Stomach (tissue), 8 donors: ENCODE measurements at regions not wholly inside any gene's neighbourhood (a gene's known extent, or its start where the extent isn't known, plus 50 kb on each side); places are given as distances from the start of the nearest gene placed in this dataset.

Experiments
- DNase-seq, 2 donors: peaks; one replicate each; pipeline versions ENCODE4 v3.0.0 to v3.0.0-alpha.2; 2013 to 2019
- H3K27ac ChIP-seq, 5 donors: fragments of 200-600 bp in 4 of 5; sonication (generic) in 4 of 5; one replicate each; pipeline ENCODE4 v1.5.1; 2013 to 2019; ENCODE audit warnings: mild to moderate bottlenecking in 1 of 5, moderate library complexity in 1 of 5
- H3K27me3 ChIP-seq, 3 donors: fragments of 200-600 bp; sonication (generic); one replicate each; pipeline ENCODE4 v1.5.1; 2017 to 2019; ENCODE audit warnings: mixed run types in 1 of 3
- H3K36me3 ChIP-seq, 4 donors: fragments of 200-600 bp; sonication (generic); 1 replicate in 3 of 4; 2 replicates in 1 of 4; pipeline ENCODE4 v1.5.1; 2016 to 2019
- H3K4me1 ChIP-seq, 4 donors: fragments of 200-600 bp; sonication (generic); one replicate each; pipeline ENCODE4 v1.5.1; 2016 to 2019
- H3K4me3 ChIP-seq, 4 donors: fragments of 200-600 bp; sonication (generic) in 3 of 4; one replicate each; pipeline ENCODE4 v1.5.1; 2016 to 2019; ENCODE audit warnings: mild to moderate bottlenecking in 1 of 4
- H3K9me3 ChIP-seq, 4 donors: fragments of 200-600 bp; sonication (generic); one replicate each; pipeline ENCODE4 v1.5.1; 2016 to 2019
- CTCF ChIP-seq, 7 experiments: fragments of 450-650 bp in 4 of 7; fragments of 200-600 bp in 3 of 7; sonication (generic) in 3 of 7; IDR thresholded peaks; one replicate each; pipeline ENCODE4 v1.5.1; 2016 to 2019; ENCODE audit warnings: antibody characterized with exemption in 7 of 7, control low read depth in 2 of 7, mild to moderate bottlenecking in 1 of 7
- EP300 ChIP-seq: sonication (generic); formaldehyde crosslinking; IDR thresholded peaks from one replicate; pipeline ENCODE4 v1.6.1; 2017; ENCODE audit warnings: antibody characterized with exemption
- POLR2A ChIP-seq, 4 donors: fragments of 450-650 bp; IDR thresholded peaks; one replicate each; pipeline ENCODE4 v1.6.1; 2016; ENCODE audit warnings: antibody characterized with exemption in 4 of 4, control low read depth in 2 of 4, mild to moderate bottlenecking in 1 of 4, moderate library complexity in 1 of 4
- POLR2AphosphoS5 ChIP-seq, 3 donors: sonication (generic); formaldehyde crosslinking; IDR thresholded peaks; one replicate each; pipeline ENCODE4 v1.6.1; 2016; ENCODE audit warnings: antibody characterized with exemption in 3 of 3
- WGBS, 5 donors: extraction: QIAGEN DNeasy Blood & Tissue Kit in 3 of 5; methylation state at CpG; one replicate each; pipeline versions ENCODE4 v1.1.5 to v1.1.7; 2013 to 2018; 5-methylcytosine and 5-hydroxymethylcytosine counted together
- intact Hi-C: fragments of 100-400 bp; cut with DNase I; formaldehyde crosslinking; loops from one replicate; pipeline ENCODE4 v1.15.1; 2023; ENCODE audit warnings: low total_unique reads
- donor health status: healthy with polysubstance abuse.
- donor health status: Bipolar disorder and iron deficiency.
- donor health status: healthy.

GRCh38 chr3:66586853-66587252 is 86.0 kb upstream of the LRIG1 start:
- Histone ChIP-seq H3K27me3 (no peaks in the 10 kb centered on the region), H3K4me3 (no peak overlapping the region), H3K4me1 (peaks cover 0 to 12% (median 0%) of the 10 kb centered on the region in 4 donors), H3K9me3 (no peaks in the 10 kb centered on the region), H3K36me3 (no peaks in the 10 kb centered on the region), H3K27ac (no peak overlapping the region)
- TF ChIP-seq POLR2AphosphoS5 (IDR thresholded peaks at IDR 0.05) (no peak), EP300 (no peak), CTCF (IDR thresholded peaks at IDR 0.05) (no peak), POLR2A (IDR thresholded peaks at IDR 0.05) (no peak)
- 86 to 96% (median 90%) methylated on average over 3 of the region's 3 CpGs for WGBS, 5 donors
- intact Hi-C loops = no loop called here
- DNase-seq = no peak

- no peaks in the 10 kb centered on the region for H3K36me3 ChIP-seq
- no peaks in the 10 kb centered on the region for H3K27me3 ChIP-seq
- peaks cover 0 to 7% (median 0%) of the 10 kb centered on the region in 4 donors for H3K4me1 ChIP-seq
- no peak overlapping the region for H3K4me3 ChIP-seq
- 63 to 73% (median 71%) methylated on average over 3 of the region's 3 CpGs for WGBS, 5 donors
- no peak overlapping the region for H3K27ac ChIP-seq
- intact Hi-C loops = no loop called here
- no peaks in the 10 kb centered on the region for H3K9me3 ChIP-seq
- TF ChIP-seq EP300 (no peak), CTCF (IDR thresholded peaks at IDR 0.05) (no peak), POLR2AphosphoS5 (IDR thresholded peaks at IDR 0.05) (no peak), POLR2A (IDR thresholded peaks at IDR 0.05) (no peak)
- no peak for DNase-seq
These were observed 87.6 kb upstream of the LRIG1 start for GRCh38 chr3:66588340-66588847.

- no peak for DNase-seq
- Histone ChIP-seq H3K9me3 (no peaks in the 10 kb centered on the region), H3K4me1 (no peaks in the 10 kb centered on the region), H3K36me3 (no peaks in the 10 kb centered on the region), H3K4me3 (no peak overlapping the region), H3K27ac (peak overlapping the region in 2 of 5 donors; percentile 13 to 60), H3K27me3 (no peaks in the 10 kb centered on the region)
- intact Hi-C loops = no loop called here
- 75 to 87% (median 82%) methylated on average over 6 of the region's 6 CpGs for WGBS, 5 donors
- no peak for TF ChIP-seq POLR2AphosphoS5 (IDR thresholded peaks at IDR 0.05)
- no peak for TF ChIP-seq POLR2A (IDR thresholded peaks at IDR 0.05)
- no peak for TF ChIP-seq EP300
- TF ChIP-seq CTCF (IDR thresholded peaks at IDR 0.05) = no peak
These were observed 91.4 kb upstream of the LRIG1 start for GRCh38 chr3:66592016-66592761.

- H3K27me3 ChIP-seq = no peaks in the 10 kb centered on the region
- H3K27ac ChIP-seq = peak overlapping the region in 2 of 5 donors; percentile 13 to 60
- no peaks in the 10 kb centered on the region for H3K36me3 ChIP-seq
- no peaks in the 10 kb centered on the region for H3K9me3 ChIP-seq
- intact Hi-C loops = no loop called here
- DNase-seq = no peak
- 54 to 75% (median 71%) methylated on average over 11 of the region's 11 CpGs for WGBS, 5 donors
- peak overlapping the region in 1 of 4 donors; percentile 7 for H3K4me3 ChIP-seq
- peaks cover 0 to 4% (median 0%) of the 10 kb centered on the region in 4 donors for H3K4me1 ChIP-seq
- TF ChIP-seq POLR2AphosphoS5 (IDR thresholded peaks at IDR 0.05) (no peak), CTCF (IDR thresholded peaks at IDR 0.05) (no peak), POLR2A (IDR thresholded peaks at IDR 0.05) (no peak), EP300 (no peak)
These were observed 92.3 kb upstream of the LRIG1 start for GRCh38 chr3:66592927-66593625.
